ENCODE measurements at regions not wholly inside any gene's neighbourhood (a gene's known extent, or its start where the extent isn't known, plus 50 kb on each side); places are given as distances from the start of the nearest gene placed in this dataset.
A peak's percentile ranks its signal among the peaks of the same experiment; 100 is the strongest.
"Not testable (repeated sequence)": the region's sequence is repeated elsewhere in the genome, so short reads cannot be mapped to it uniquely, and the experiment has no call there.

DNA sequence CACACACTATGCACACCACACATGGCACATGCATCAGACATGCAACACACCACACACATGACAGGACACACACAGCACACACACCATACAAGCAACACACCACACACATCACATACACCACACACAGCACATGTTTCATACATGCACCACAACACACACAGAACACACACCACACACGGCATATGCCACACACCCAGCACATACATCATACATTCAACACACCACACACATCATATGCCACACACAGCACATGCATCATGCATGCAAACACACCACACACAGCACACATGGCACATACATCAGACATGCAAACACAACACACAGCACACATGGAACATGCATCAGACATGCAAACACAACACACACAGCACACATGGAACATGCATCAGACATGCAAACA, 80.7 kb upstream of the LRPAP1 start:
- TF ChIP-seq, protein P1, sequence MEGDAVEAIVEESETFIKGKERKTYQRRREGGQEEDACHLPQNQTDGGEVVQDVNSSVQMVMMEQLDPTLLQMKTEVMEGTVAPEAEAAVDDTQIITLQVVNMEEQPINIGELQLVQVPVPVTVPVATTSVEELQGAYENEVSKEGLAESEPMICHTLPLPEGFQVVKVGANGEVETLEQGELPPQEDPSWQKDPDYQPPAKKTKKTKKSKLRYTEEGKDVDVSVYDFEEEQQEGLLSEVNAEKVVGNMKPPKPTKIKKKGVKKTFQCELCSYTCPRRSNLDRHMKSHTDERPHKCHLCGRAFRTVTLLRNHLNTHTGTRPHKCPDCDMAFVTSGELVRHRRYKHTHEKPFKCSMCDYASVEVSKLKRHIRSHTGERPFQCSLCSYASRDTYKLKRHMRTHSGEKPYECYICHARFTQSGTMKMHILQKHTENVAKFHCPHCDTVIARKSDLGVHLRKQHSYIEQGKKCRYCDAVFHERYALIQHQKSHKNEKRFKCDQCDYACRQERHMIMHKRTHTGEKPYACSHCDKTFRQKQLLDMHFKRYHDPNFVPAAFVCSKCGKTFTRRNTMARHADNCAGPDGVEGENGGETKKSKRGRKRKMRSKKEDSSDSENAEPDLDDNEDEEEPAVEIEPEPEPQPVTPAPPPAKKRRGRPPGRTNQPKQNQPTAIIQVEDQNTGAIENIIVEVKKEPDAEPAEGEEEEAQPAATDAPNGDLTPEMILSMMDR (IDR thresholded peaks at IDR 0.05) = peak in 1 of 3 donors; percentile 18
- TF ChIP-seq POLR2A (IDR thresholded peaks at IDR 0.05) = no peak
- no peak for DNase-seq (ENCODE audit: low spot score in 2 of 2)
- intact Hi-C loops (cut with DNase I; ENCODE audit: low total_unique reads) = loop anchor here (10.0 kb wide), 1 partner anchor 1548 kb away; no protein-coding TSS in a partner anchor
- no peak overlapping the region for H3K4me3 ChIP-seq (ENCODE audit: low read depth, poor library complexity, severe bottlenecking)
- WGBS, 2 donors = 93 to 100% methylated on average over 1 of the region's 1 CpG

DNA sequence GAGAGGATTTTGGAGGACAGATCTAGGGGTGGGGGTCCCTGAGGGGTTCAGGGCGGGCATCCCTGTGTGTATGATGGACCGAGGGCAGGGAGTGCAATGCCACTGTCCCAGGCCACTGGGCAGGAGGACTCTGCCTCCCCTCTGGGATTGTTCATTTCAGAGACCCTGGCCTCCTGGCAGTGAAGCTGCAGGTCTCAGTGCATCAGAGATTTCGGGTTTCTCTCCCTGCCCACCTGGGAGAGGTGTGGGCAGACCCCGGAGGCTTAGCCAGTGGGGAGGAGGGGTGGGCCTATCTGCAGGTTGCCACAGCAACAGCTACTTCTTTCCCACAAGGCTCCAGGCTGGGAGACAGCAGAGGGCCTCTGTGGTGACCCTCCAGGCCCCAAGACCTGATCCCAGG, 80.1 kb upstream of the LRPAP1 start:
- intact Hi-C loops (cut with DNase I; ENCODE audit: low total_unique reads) = loop anchor here (10.0 kb wide), 1 partner anchor 1547 kb away; no protein-coding TSS in a partner anchor
- 68 to 84% methylated on average over 4 of the region's 4 CpGs for WGBS, 2 donors
- no peak for DNase-seq (ENCODE audit: low spot score in 2 of 2)
- TF ChIP-seq, protein P1 (IDR thresholded peaks at IDR 0.05) = no peak
- no peak for TF ChIP-seq POLR2A (IDR thresholded peaks at IDR 0.05)
- no peak overlapping the region for H3K4me3 ChIP-seq (ENCODE audit: low read depth, poor library complexity, severe bottlenecking)

DNA sequence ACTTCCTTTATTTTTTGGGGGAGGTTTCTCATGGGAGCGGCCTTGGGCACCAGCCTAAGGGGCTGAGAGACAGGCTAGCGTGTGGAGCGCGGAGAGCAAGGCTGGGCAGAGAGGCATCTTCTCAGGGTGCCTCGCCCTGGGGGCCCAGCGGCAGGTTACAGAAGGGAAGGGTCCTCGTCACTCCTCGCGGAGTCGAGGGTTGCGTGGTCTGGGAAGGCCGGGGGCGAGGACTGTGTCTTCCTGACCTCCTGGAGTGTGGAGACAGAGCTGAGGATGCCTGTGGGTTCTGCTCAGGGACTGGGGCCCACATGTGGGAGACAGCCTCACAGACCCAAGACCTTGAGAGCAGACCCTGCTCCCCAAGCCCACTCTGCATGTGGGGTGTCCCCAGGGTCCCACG, 79.6 kb upstream of the LRPAP1 start:
- no peak overlapping the region for H3K4me3 ChIP-seq (ENCODE audit: low read depth, poor library complexity, severe bottlenecking)
- 86 to 90% methylated on average over 14 of the region's 14 CpGs for WGBS, 2 donors
- TF ChIP-seq, protein P1 (IDR thresholded peaks at IDR 0.05) = no peak
- TF ChIP-seq POLR2A (IDR thresholded peaks at IDR 0.05) = no peak
- intact Hi-C loops (cut with DNase I; ENCODE audit: low total_unique reads) = loop anchor here (10.0 kb wide), 1 partner anchor 1547 kb away; no protein-coding TSS in a partner anchor
- DNase-seq (ENCODE audit: low spot score in 2 of 2) = no peak

DNA sequence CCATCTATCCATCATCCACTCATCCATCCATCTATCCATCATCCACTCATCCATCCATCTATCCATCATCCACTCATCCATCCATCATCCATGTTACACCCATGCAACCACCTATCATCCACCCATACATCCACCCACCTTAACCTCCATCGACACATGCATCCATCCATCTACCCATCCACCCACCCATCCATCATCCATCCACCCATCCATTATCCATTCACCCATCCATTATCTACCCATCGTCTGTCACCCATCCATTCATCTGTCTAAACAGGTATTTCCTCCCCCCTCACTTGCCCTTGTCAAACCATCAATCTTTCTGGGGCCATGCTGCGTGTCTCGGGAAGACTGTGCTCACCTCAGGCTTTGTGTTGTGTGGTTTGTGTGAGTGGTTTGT, 78.6 kb upstream of the LRPAP1 start:
- intact Hi-C loops (cut with DNase I; ENCODE audit: low total_unique reads) = loop anchor here (10.0 kb wide), 1 partner anchor 1546 kb away; no protein-coding TSS in a partner anchor
- H3K4me3 ChIP-seq (ENCODE audit: low read depth, poor library complexity, severe bottlenecking); DNase-seq (ENCODE audit: low spot score in 2 of 2): not testable (repeated sequence)
- 63 to 77% methylated on average over 4 of the region's 4 CpGs for WGBS, 2 donors

DNA sequence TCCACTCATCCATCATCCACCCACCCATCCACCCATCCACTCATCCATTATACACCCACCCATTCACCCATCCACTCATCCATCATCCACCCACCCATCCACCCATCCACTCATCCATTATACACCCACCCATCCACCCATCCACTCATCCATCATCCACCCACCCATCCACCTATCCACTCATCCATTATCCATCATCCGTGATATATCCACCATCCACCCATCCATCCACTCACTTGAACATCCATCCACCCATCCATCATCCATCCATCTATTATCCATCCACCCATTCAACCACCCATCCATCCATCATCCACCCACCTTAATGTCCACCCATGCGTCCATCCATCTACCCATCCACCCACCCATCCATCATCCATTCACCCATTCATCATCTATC, 77.7 kb upstream of the LRPAP1 start:
- H3K4me3 ChIP-seq (ENCODE audit: low read depth, poor library complexity, severe bottlenecking); DNase-seq (ENCODE audit: low spot score in 2 of 2): not testable (repeated sequence)
- intact Hi-C loops (cut with DNase I; ENCODE audit: low total_unique reads) = loop anchor here (10.0 kb wide), 1 partner anchor 1545 kb away; no protein-coding TSS in a partner anchor
- WGBS, 2 donors = 90 to 95% methylated on average over 2 of the region's 2 CpGs

DNA sequence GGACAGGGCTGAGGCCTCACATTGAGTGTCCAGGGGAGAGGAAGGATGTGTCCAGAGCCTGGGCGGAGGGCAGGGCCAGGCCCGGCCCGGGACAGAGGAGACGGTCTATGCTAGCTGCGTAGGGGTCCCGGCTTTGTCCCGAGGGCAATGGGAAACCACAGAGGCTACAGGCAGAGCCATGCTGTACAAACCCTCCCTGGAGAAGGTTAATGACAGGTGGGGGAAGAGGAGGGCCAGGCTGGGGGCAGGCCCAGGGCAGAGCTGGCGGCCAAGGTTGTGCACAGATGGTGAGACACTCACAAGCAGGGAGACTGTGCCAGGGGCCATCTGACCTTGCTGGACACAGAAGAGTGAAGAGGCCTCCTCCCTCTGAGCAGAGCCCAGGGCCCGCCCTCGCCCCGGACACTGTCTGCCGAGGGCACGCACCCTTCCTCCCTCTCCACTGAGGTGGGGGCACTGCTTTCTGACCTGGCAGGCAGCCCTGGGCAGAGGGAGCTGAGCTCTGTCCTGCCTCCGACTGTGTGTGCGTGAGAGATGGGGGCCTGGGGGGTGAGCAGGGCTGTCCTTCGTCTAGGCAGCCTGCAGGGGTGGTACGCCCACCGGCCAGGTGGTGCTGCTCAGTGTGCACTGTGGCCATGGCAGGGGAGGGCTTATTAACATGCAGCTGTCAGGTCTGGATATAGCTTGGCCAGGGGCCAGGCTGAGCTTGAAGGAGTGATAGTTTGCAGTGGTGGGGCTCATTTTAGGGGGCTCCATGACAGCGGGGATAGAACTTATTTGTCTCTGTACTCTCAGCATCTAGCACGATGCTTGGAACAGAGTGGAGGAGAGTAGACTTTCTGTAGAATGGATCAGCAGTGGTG, 75.7 kb upstream of the LRPAP1 start:
- TF ChIP-seq, protein P1 (IDR thresholded peaks at IDR 0.05) = no peak
- TF ChIP-seq POLR2A (IDR thresholded peaks at IDR 0.05) = no peak
- 46 to 59% methylated on average over 18 to 20 of the region's 20 CpGs for WGBS, 2 donors
- DNase-seq (ENCODE audit: low spot score in 2 of 2) = no peak
- H3K4me3 ChIP-seq (ENCODE audit: low read depth, poor library complexity, severe bottlenecking) = no peak overlapping the region
- intact Hi-C loops (cut with DNase I; ENCODE audit: low total_unique reads) = no loop called here

DNA sequence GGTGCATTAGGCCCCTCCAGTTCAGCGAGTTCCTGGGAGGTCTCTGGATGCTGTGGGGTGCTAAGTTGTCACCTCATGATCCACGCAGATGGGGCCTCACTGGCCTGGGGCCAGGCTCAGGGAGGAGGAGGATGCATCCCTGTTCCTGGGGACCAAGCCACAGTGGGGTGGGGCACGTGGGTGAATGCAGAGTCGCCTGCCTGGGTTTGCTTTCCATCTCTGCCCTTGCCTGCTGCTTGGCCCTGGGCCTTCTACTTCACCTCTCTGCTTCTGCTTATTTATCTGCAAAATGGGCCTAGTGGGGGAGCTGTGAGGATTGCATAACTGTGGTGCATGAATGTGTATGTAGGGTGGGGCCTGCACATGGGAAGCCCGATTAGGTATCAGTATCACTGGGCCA, 74.6 kb upstream of the LRPAP1 start:
- H3K4me3 ChIP-seq (ENCODE audit: low read depth, poor library complexity, severe bottlenecking); DNase-seq (ENCODE audit: low spot score in 2 of 2); intact Hi-C loops (cut with DNase I; ENCODE audit: low total_unique reads): not testable (repeated sequence)
- WGBS, 2 donors = 58 to 80% methylated on average over 1 to 5 of the region's 5 CpGs

DNA sequence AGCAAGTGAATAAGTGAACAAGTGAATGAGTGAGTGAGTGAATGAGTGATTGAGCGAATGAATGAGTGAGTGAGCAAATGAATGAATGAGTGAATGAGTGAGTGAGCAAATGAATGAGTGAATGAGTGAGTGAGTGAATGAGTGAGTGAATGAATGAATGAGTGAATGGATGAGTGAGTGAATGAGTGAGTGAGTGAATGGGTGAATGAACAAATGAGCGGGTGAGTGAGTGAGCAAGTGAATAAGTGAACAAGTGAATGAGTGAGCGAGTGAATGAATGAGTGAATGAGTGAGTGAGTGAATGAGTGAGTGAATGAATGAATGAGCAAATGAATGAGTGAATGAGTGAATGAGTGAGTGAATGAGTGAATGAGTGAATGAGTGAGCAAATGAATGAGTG, 74.0 kb upstream of the LRPAP1 start:
- intact Hi-C loops (cut with DNase I; ENCODE audit: low total_unique reads) = not testable (repeated sequence)
- WGBS, 2 donors = 91% methylated on average over 3 of the region's 3 CpGs

More for the DNA sequence above, 74.0 kb upstream of the LRPAP1 start:
- H3K4me3 ChIP-seq (ENCODE audit: low read depth, poor library complexity, severe bottlenecking); DNase-seq (ENCODE audit: low spot score in 2 of 2): not testable (repeated sequence)

All from lower leg skin (tissue), 4 donors.